H9 (cell line): ENCODE measurements at regions not wholly inside any gene's neighbourhood (a gene's known extent, or its start where the extent isn't known, plus 50 kb on each side); places are given as distances from the start of the nearest gene placed in this dataset.

ENCODE experiments used
- DNase-seq: peaks from one replicate; pipeline ENCODE4 v3.0.0-alpha.2; 2017
- H2AFZ ChIP-seq: one replicate; pipeline ENCODE4 v1.6.1; 2013; ENCODE audit warnings: mild to moderate bottlenecking, low read length, control low read depth, moderate library complexity
- H2AK5ac ChIP-seq: 2 replicates; pipeline ENCODE4 v1.6.1; 2013; ENCODE audit warnings: low read length, control low read depth, mixed read lengths; ENCODE audit not compliant: insufficient read length
- H2BK120ac ChIP-seq: one replicate; pipeline ENCODE4 v1.6.1; 2013; ENCODE audit warnings: low read depth, mild to moderate bottlenecking, low read length, control low read depth, inconsistent platforms; ENCODE audit not compliant: poor library complexity, severe bottlenecking
- H2BK12ac ChIP-seq: 2 replicates; pipeline ENCODE4 v1.6.1; 2013; ENCODE audit warnings: low read length, control low read depth, mixed read lengths, low read depth; ENCODE audit not compliant: insufficient read length
- H2BK15ac ChIP-seq: 2 replicates; pipeline ENCODE4 v1.6.1; 2013; ENCODE audit warnings: low read depth, low read length, control low read depth
- H2BK20ac ChIP-seq: one replicate; pipeline ENCODE4 v1.6.1; 2013; ENCODE audit warnings: low read depth, mild to moderate bottlenecking, low read length, control low read depth, inconsistent platforms; ENCODE audit not compliant: poor library complexity, severe bottlenecking
- H2BK5ac ChIP-seq: 2 replicates; pipeline ENCODE4 v1.6.1; 2013; ENCODE audit warnings: low read length, control low read depth, mixed read lengths; ENCODE audit not compliant: insufficient read length
- H3K14ac ChIP-seq: 2 replicates; pipeline ENCODE4 v1.6.1; 2013; ENCODE audit warnings: low read length, control low read depth; ENCODE audit not compliant: insufficient read depth
- H3K18ac ChIP-seq: 2 replicates; pipeline ENCODE4 v1.6.1; 2013; ENCODE audit warnings: low read depth, mild to moderate bottlenecking, mixed read lengths, low read length, control low read depth; ENCODE audit not compliant: insufficient read length
- H3K23ac ChIP-seq: 2 replicates; pipeline ENCODE4 v1.6.1; 2013; ENCODE audit warnings: low read length, control low read depth, mixed read lengths, low read depth; ENCODE audit not compliant: insufficient read length
- H3K23me2 ChIP-seq: 2 replicates; pipeline ENCODE4 v1.6.1; 2013; ENCODE audit warnings: low read depth, mild to moderate bottlenecking, mixed read lengths, low read length, control low read depth; ENCODE audit not compliant: insufficient read length, poor library complexity, severe bottlenecking
- H3K27ac ChIP-seq: 2 replicates; pipeline ENCODE4 v1.5.1; 2013; ENCODE audit warnings: low read length, control low read depth, mixed read lengths, low read depth; ENCODE audit not compliant: insufficient read length
- H3K27me3 ChIP-seq: 2 replicates; pipeline ENCODE4 v1.6.1; 2013; ENCODE audit warnings: low read length, control low read depth, inconsistent platforms; ENCODE audit not compliant: insufficient read depth
- H3K4ac ChIP-seq: 2 replicates; pipeline ENCODE4 v1.6.1; 2013; ENCODE audit warnings: low read depth, mild to moderate bottlenecking, control low read depth, inconsistent platforms, low read length, moderate library complexity
- H3K4me1 ChIP-seq: 2 replicates; pipeline ENCODE4 v1.6.1; 2013; ENCODE audit warnings: low read length, control low read depth, inconsistent platforms; ENCODE audit not compliant: insufficient read depth
- H3K4me2 ChIP-seq: 2 replicates; pipeline ENCODE4 v1.6.1; 2013; ENCODE audit warnings: low read length, control low read depth, mixed read lengths; ENCODE audit not compliant: insufficient read length, insufficient read depth
- H3K56ac ChIP-seq: 2 replicates; pipeline ENCODE4 v1.6.1; 2013; ENCODE audit warnings: low read depth, mild to moderate bottlenecking, mixed read lengths, low read length, control low read depth; ENCODE audit not compliant: insufficient read length
- H3K79me1 ChIP-seq: 2 replicates; pipeline ENCODE4 v1.6.1; 2013; ENCODE audit warnings: low read depth, mild to moderate bottlenecking, moderate library complexity, low read length, control low read depth, inconsistent platforms; ENCODE audit not compliant: insufficient read depth, poor library complexity, severe bottlenecking
- H3K79me2 ChIP-seq: 2 replicates; pipeline ENCODE4 v1.6.1; 2013; ENCODE audit warnings: low read length, control low read depth, inconsistent platforms; ENCODE audit not compliant: insufficient read depth
- H3K9ac ChIP-seq: 2 replicates; pipeline ENCODE4 v1.6.1; 2013; ENCODE audit warnings: low read length, control low read depth, mixed read lengths; ENCODE audit not compliant: insufficient read length; ENCODE audit errors: extremely low read depth
- H3K9me3 ChIP-seq: one replicate; pipeline ENCODE4 v1.6.1; 2013; ENCODE audit warnings: low read depth, low read length, inconsistent platforms; ENCODE audit not compliant: control insufficient read depth
- H3T11ph ChIP-seq: one replicate; pipeline ENCODE4 v1.6.1; 2013; ENCODE audit warnings: mild to moderate bottlenecking, low read length, control low read depth, inconsistent platforms
- H4K20me1 ChIP-seq: one replicate; pipeline ENCODE4 v1.6.1; 2013; ENCODE audit not compliant: control insufficient read depth, insufficient read length, insufficient read depth
- H4K5ac ChIP-seq: 2 replicates; pipeline ENCODE4 v1.6.1; 2013; ENCODE audit warnings: low read depth, mild to moderate bottlenecking, mixed read lengths, low read length, control low read depth; ENCODE audit not compliant: insufficient read length
- H4K8ac ChIP-seq: replicated peaks from 2 replicates; pipeline ENCODE4 v1.6.1; 2013; ENCODE audit warnings: low read length, control low read depth, mixed read lengths, low read depth; ENCODE audit not compliant: insufficient read length
- H4K91ac ChIP-seq: 2 replicates; pipeline ENCODE4 v1.6.1; 2013; ENCODE audit warnings: low read depth, mild to moderate bottlenecking, moderate library complexity, mixed read lengths, low read length, control low read depth; ENCODE audit not compliant: insufficient read length
- H3K27ac Mint-ChIP-seq, 3 experiments: 2 replicates in 2 of 3; 3 replicates in 1 of 3; pipeline ENCODE4 v1.8.0; 2020 to 2021; ENCODE audit warnings: mixed read lengths in 3 of 3, mild to moderate bottlenecking in 1 of 3, moderate library complexity in 1 of 3
- H3K27me3 Mint-ChIP-seq: 2 replicates; pipeline ENCODE4 v1.8.0; 2021; ENCODE audit warnings: low read depth, mild to moderate bottlenecking, moderate library complexity, mixed read lengths
- H3K36me3 Mint-ChIP-seq, 3 experiments: 2 replicates in 2 of 3; 3 replicates in 1 of 3; pipeline ENCODE4 v1.8.0; 2020 to 2021; ENCODE audit warnings: low read depth in 3 of 3, mixed read lengths in 3 of 3; ENCODE audit not compliant: insufficient read depth in 1 of 3
- H3K4me1 Mint-ChIP-seq, 2 experiments: 2 replicates each; pipeline ENCODE4 v1.8.0; 2020; ENCODE audit warnings: mixed read lengths in 2 of 2
- H3K4me3 Mint-ChIP-seq, 2 experiments: 2 replicates in 1 of 2; 3 replicates in 1 of 2; pipeline ENCODE4 v1.8.0; 2020 to 2021; ENCODE audit warnings: mild to moderate bottlenecking in 2 of 2, mixed read lengths in 2 of 2, moderate library complexity in 1 of 2
- H3K9me3 Mint-ChIP-seq, 2 experiments: 2 replicates in 1 of 2; 3 replicates in 1 of 2; pipeline ENCODE4 v1.8.0; 2020; ENCODE audit warnings: mild to moderate bottlenecking in 2 of 2, mixed read lengths in 2 of 2, moderate library complexity in 1 of 2
- CTCF ChIP-seq: fragments of 200-600 bp; sonication (generic); conservative IDR thresholded peaks from 3 replicates; pipeline ENCODE4 v1.8.0; 2021; ENCODE audit warnings: antibody characterized with exemption, mild to moderate bottlenecking
- WGBS: extraction: QIAGEN DNeasy Blood & Tissue Kit; methylation state at CpG from one replicate; pipeline ENCODE4 v1.1.7; 2013; ENCODE audit warnings: missing lambda C conversion rate, low lambda C conversion rate, mixed read lengths; ENCODE audit not compliant: insufficient read length; ENCODE audit errors: extremely low coverage; 5-methylcytosine and 5-hydroxymethylcytosine counted together

- H3K27me3 Mint-ChIP-seq = no peaks in the 10 kb centered on the region; the same call in 1 of the 2 replicates
Observed at GRCh38 chr4:27916452-27917184, 1056.0 kb downstream of the STIM2 start.

More at GRCh38 chr4:27916452-27917184, 1056.0 kb downstream of the STIM2 start:
- H4K91ac ChIP-seq = no peak overlapping the region
- H2AFZ ChIP-seq = no peak overlapping the region
- no peaks in the 10 kb centered on the region for H3K79me2 ChIP-seq
- H2BK15ac ChIP-seq = no peak overlapping the region
- H3T11ph ChIP-seq = no peak overlapping the region
- no peak overlapping the region for H3K56ac ChIP-seq
- WGBS = no CpG with 5 or more reads among the region's 2 CpGs
- no peak overlapping the region for H3K27ac ChIP-seq
- no peak overlapping the region for H3K4ac ChIP-seq
- no peak overlapping the region for H3K14ac ChIP-seq
- no peaks in the 10 kb centered on the region for H3K23me2 ChIP-seq
- no peak overlapping the region; a peak in 2 of 7 replicates for H3K27ac Mint-ChIP-seq
- H3K9me3 Mint-ChIP-seq = no peaks in the 10 kb centered on the region
- H3K4me2 ChIP-seq = no peak overlapping the region
- no peak overlapping the region for H4K5ac ChIP-seq
- no peak overlapping the region for H4K8ac ChIP-seq
- H3K36me3 Mint-ChIP-seq = no peaks in the 10 kb centered on the region
- no peaks in the 10 kb centered on the region for H4K20me1 ChIP-seq
- no peaks in the 10 kb centered on the region for H3K4me1 ChIP-seq
- H3K4me3 Mint-ChIP-seq = no peak overlapping the region
- H2BK120ac ChIP-seq = no peak overlapping the region
- H3K4me1 Mint-ChIP-seq = peaks cover 0 to 11% of the 10 kb centered on the region in 2 experiments; a peak in 3 of 4 replicates
- no peak overlapping the region for H3K18ac ChIP-seq
- H2BK20ac ChIP-seq = no peak overlapping the region
- H3K23ac ChIP-seq = no peak overlapping the region
- DNase-seq = no peak
- no peaks in the 10 kb centered on the region for H3K27me3 ChIP-seq
- no peaks in the 10 kb centered on the region for H3K9me3 ChIP-seq
- no peak overlapping the region for H3K9ac ChIP-seq
- H2BK12ac ChIP-seq = no peak overlapping the region
- H2BK5ac ChIP-seq = no peak overlapping the region
- no peak overlapping the region for H2AK5ac ChIP-seq
- TF ChIP-seq CTCF = no peak
- no peaks in the 10 kb centered on the region for H3K79me1 ChIP-seq
